NB4 (cell line): ENCODE measurements at regions not wholly inside any gene's neighbourhood (a gene's known extent, or its start where the extent isn't known, plus 50 kb on each side); places are given as distances from the start of the nearest gene placed in this dataset.

Experiments
- CTCF ChIP-seq: IDR thresholded peaks from one replicate; pipeline ENCODE4 v1.5.1; 2012; ENCODE audit warnings: low read depth, low read length
- MYC ChIP-seq: IDR thresholded peaks from 2 replicates; pipeline ENCODE4 v1.6.1; 2011; ENCODE audit warnings: low read depth, low read length

- TF ChIP-seq CTCF: no peak
- TF ChIP-seq MYC: no peak
Measured at GRCh38 chr13:90950160-90950559, 397.3 kb upstream of the MIR17HG start.
